H9 (cell line): ENCODE measurements at regions not wholly inside any gene's neighbourhood (a gene's known extent, or its start where the extent isn't known, plus 50 kb on each side); places are given as distances from the start of the nearest gene placed in this dataset.

ENCODE experiments used
- DNase-seq: peaks from one replicate; pipeline ENCODE4 v3.0.0-alpha.2; 2017
- H2AFZ ChIP-seq: one replicate; pipeline ENCODE4 v1.6.1; 2013; ENCODE audit warnings: mild to moderate bottlenecking, low read length, control low read depth, moderate library complexity
- H2AK5ac ChIP-seq: 2 replicates; pipeline ENCODE4 v1.6.1; 2013; ENCODE audit warnings: low read length, control low read depth, mixed read lengths; ENCODE audit not compliant: insufficient read length
- H2BK120ac ChIP-seq: one replicate; pipeline ENCODE4 v1.6.1; 2013; ENCODE audit warnings: low read depth, mild to moderate bottlenecking, low read length, control low read depth, inconsistent platforms; ENCODE audit not compliant: poor library complexity, severe bottlenecking
- H2BK12ac ChIP-seq: 2 replicates; pipeline ENCODE4 v1.6.1; 2013; ENCODE audit warnings: low read length, control low read depth, mixed read lengths, low read depth; ENCODE audit not compliant: insufficient read length
- H2BK15ac ChIP-seq: 2 replicates; pipeline ENCODE4 v1.6.1; 2013; ENCODE audit warnings: low read depth, low read length, control low read depth
- H2BK20ac ChIP-seq: one replicate; pipeline ENCODE4 v1.6.1; 2013; ENCODE audit warnings: low read depth, mild to moderate bottlenecking, low read length, control low read depth, inconsistent platforms; ENCODE audit not compliant: poor library complexity, severe bottlenecking
- H2BK5ac ChIP-seq: 2 replicates; pipeline ENCODE4 v1.6.1; 2013; ENCODE audit warnings: low read length, control low read depth, mixed read lengths; ENCODE audit not compliant: insufficient read length
- H3K14ac ChIP-seq: 2 replicates; pipeline ENCODE4 v1.6.1; 2013; ENCODE audit warnings: low read length, control low read depth; ENCODE audit not compliant: insufficient read depth
- H3K18ac ChIP-seq: 2 replicates; pipeline ENCODE4 v1.6.1; 2013; ENCODE audit warnings: low read depth, mild to moderate bottlenecking, mixed read lengths, low read length, control low read depth; ENCODE audit not compliant: insufficient read length
- H3K23ac ChIP-seq: 2 replicates; pipeline ENCODE4 v1.6.1; 2013; ENCODE audit warnings: low read length, control low read depth, mixed read lengths, low read depth; ENCODE audit not compliant: insufficient read length
- H3K23me2 ChIP-seq: 2 replicates; pipeline ENCODE4 v1.6.1; 2013; ENCODE audit warnings: low read depth, mild to moderate bottlenecking, mixed read lengths, low read length, control low read depth; ENCODE audit not compliant: insufficient read length, poor library complexity, severe bottlenecking
- H3K27ac ChIP-seq: 2 replicates; pipeline ENCODE4 v1.5.1; 2013; ENCODE audit warnings: low read length, control low read depth, mixed read lengths, low read depth; ENCODE audit not compliant: insufficient read length
- H3K27me3 ChIP-seq: 2 replicates; pipeline ENCODE4 v1.6.1; 2013; ENCODE audit warnings: low read length, control low read depth, inconsistent platforms; ENCODE audit not compliant: insufficient read depth
- H3K4ac ChIP-seq: 2 replicates; pipeline ENCODE4 v1.6.1; 2013; ENCODE audit warnings: low read depth, mild to moderate bottlenecking, control low read depth, inconsistent platforms, low read length, moderate library complexity
- H3K4me1 ChIP-seq: 2 replicates; pipeline ENCODE4 v1.6.1; 2013; ENCODE audit warnings: low read length, control low read depth, inconsistent platforms; ENCODE audit not compliant: insufficient read depth
- H3K4me2 ChIP-seq: 2 replicates; pipeline ENCODE4 v1.6.1; 2013; ENCODE audit warnings: low read length, control low read depth, mixed read lengths; ENCODE audit not compliant: insufficient read length, insufficient read depth
- H3K56ac ChIP-seq: 2 replicates; pipeline ENCODE4 v1.6.1; 2013; ENCODE audit warnings: low read depth, mild to moderate bottlenecking, mixed read lengths, low read length, control low read depth; ENCODE audit not compliant: insufficient read length
- H3K79me1 ChIP-seq: 2 replicates; pipeline ENCODE4 v1.6.1; 2013; ENCODE audit warnings: low read depth, mild to moderate bottlenecking, moderate library complexity, low read length, control low read depth, inconsistent platforms; ENCODE audit not compliant: insufficient read depth, poor library complexity, severe bottlenecking
- H3K79me2 ChIP-seq: 2 replicates; pipeline ENCODE4 v1.6.1; 2013; ENCODE audit warnings: low read length, control low read depth, inconsistent platforms; ENCODE audit not compliant: insufficient read depth
- H3K9ac ChIP-seq: 2 replicates; pipeline ENCODE4 v1.6.1; 2013; ENCODE audit warnings: low read length, control low read depth, mixed read lengths; ENCODE audit not compliant: insufficient read length; ENCODE audit errors: extremely low read depth
- H3K9me3 ChIP-seq: one replicate; pipeline ENCODE4 v1.6.1; 2013; ENCODE audit warnings: low read depth, low read length, inconsistent platforms; ENCODE audit not compliant: control insufficient read depth
- H3T11ph ChIP-seq: one replicate; pipeline ENCODE4 v1.6.1; 2013; ENCODE audit warnings: mild to moderate bottlenecking, low read length, control low read depth, inconsistent platforms
- H4K20me1 ChIP-seq: one replicate; pipeline ENCODE4 v1.6.1; 2013; ENCODE audit not compliant: control insufficient read depth, insufficient read length, insufficient read depth
- H4K5ac ChIP-seq: 2 replicates; pipeline ENCODE4 v1.6.1; 2013; ENCODE audit warnings: low read depth, mild to moderate bottlenecking, mixed read lengths, low read length, control low read depth; ENCODE audit not compliant: insufficient read length
- H4K8ac ChIP-seq: replicated peaks from 2 replicates; pipeline ENCODE4 v1.6.1; 2013; ENCODE audit warnings: low read length, control low read depth, mixed read lengths, low read depth; ENCODE audit not compliant: insufficient read length
- H4K91ac ChIP-seq: 2 replicates; pipeline ENCODE4 v1.6.1; 2013; ENCODE audit warnings: low read depth, mild to moderate bottlenecking, moderate library complexity, mixed read lengths, low read length, control low read depth; ENCODE audit not compliant: insufficient read length
- H3K27ac Mint-ChIP-seq, 3 experiments: 2 replicates in 2 of 3; 3 replicates in 1 of 3; pipeline ENCODE4 v1.8.0; 2020 to 2021; ENCODE audit warnings: mixed read lengths in 3 of 3, mild to moderate bottlenecking in 1 of 3, moderate library complexity in 1 of 3
- H3K27me3 Mint-ChIP-seq: 2 replicates; pipeline ENCODE4 v1.8.0; 2021; ENCODE audit warnings: low read depth, mild to moderate bottlenecking, moderate library complexity, mixed read lengths
- H3K36me3 Mint-ChIP-seq, 3 experiments: 2 replicates in 2 of 3; 3 replicates in 1 of 3; pipeline ENCODE4 v1.8.0; 2020 to 2021; ENCODE audit warnings: low read depth in 3 of 3, mixed read lengths in 3 of 3; ENCODE audit not compliant: insufficient read depth in 1 of 3
- H3K4me1 Mint-ChIP-seq, 2 experiments: 2 replicates each; pipeline ENCODE4 v1.8.0; 2020; ENCODE audit warnings: mixed read lengths in 2 of 2
- H3K4me3 Mint-ChIP-seq, 2 experiments: 2 replicates in 1 of 2; 3 replicates in 1 of 2; pipeline ENCODE4 v1.8.0; 2020 to 2021; ENCODE audit warnings: mild to moderate bottlenecking in 2 of 2, mixed read lengths in 2 of 2, moderate library complexity in 1 of 2
- H3K9me3 Mint-ChIP-seq, 2 experiments: 2 replicates in 1 of 2; 3 replicates in 1 of 2; pipeline ENCODE4 v1.8.0; 2020; ENCODE audit warnings: mild to moderate bottlenecking in 2 of 2, mixed read lengths in 2 of 2, moderate library complexity in 1 of 2
- WGBS: extraction: QIAGEN DNeasy Blood & Tissue Kit; methylation state at CpG from one replicate; pipeline ENCODE4 v1.1.7; 2013; ENCODE audit warnings: missing lambda C conversion rate, low lambda C conversion rate, mixed read lengths; ENCODE audit not compliant: insufficient read length; ENCODE audit errors: extremely low coverage; 5-methylcytosine and 5-hydroxymethylcytosine counted together
- TF ChIP-seq, protein P1 (sequence below): fragments of 200-600 bp; sonication (generic); conservative IDR thresholded peaks from 3 replicates; pipeline ENCODE4 v1.8.0; 2021; ENCODE audit warnings: antibody characterized with exemption, mild to moderate bottlenecking

- Histone ChIP-seq H4K20me1 (no peaks in the 10 kb centered on the region), H3K23me2 (no peaks in the 10 kb centered on the region), H4K5ac (no peak overlapping the region), H3K14ac (no peak overlapping the region), H3K27ac (no peak overlapping the region), H4K8ac (no peak overlapping the region), H2BK20ac (no peak overlapping the region), H2BK12ac (no peak overlapping the region), H2BK120ac (no peak overlapping the region), H2BK15ac (no peak overlapping the region), H3K79me2 (no peaks in the 10 kb centered on the region), H3K23ac (no peak overlapping the region), H3K27me3 (no peaks in the 10 kb centered on the region), H2BK5ac (no peak overlapping the region), H3K4ac (no peak overlapping the region), H3K56ac (no peak overlapping the region), H3K9me3 (no peaks in the 10 kb centered on the region), H2AFZ (no peak overlapping the region), H3K4me2 (no peak overlapping the region), H3K9ac (no peak overlapping the region), H4K91ac (no peak overlapping the region), H2AK5ac (no peak overlapping the region), H3K4me1 (no peaks in the 10 kb centered on the region), H3K79me1 (no peaks in the 10 kb centered on the region), H3K18ac (no peak overlapping the region), H3T11ph (no peak overlapping the region)
- TF ChIP-seq, protein P1, sequence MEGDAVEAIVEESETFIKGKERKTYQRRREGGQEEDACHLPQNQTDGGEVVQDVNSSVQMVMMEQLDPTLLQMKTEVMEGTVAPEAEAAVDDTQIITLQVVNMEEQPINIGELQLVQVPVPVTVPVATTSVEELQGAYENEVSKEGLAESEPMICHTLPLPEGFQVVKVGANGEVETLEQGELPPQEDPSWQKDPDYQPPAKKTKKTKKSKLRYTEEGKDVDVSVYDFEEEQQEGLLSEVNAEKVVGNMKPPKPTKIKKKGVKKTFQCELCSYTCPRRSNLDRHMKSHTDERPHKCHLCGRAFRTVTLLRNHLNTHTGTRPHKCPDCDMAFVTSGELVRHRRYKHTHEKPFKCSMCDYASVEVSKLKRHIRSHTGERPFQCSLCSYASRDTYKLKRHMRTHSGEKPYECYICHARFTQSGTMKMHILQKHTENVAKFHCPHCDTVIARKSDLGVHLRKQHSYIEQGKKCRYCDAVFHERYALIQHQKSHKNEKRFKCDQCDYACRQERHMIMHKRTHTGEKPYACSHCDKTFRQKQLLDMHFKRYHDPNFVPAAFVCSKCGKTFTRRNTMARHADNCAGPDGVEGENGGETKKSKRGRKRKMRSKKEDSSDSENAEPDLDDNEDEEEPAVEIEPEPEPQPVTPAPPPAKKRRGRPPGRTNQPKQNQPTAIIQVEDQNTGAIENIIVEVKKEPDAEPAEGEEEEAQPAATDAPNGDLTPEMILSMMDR, result no peak
- peaks cover 2 to 15% (median 3%) of the 10 kb centered on the region in 3 experiments; a peak in 6 of 7 replicates for H3K36me3 Mint-ChIP-seq
- H3K27ac Mint-ChIP-seq, result no peak overlapping the region
- H3K9me3 Mint-ChIP-seq, result peaks cover 13 to 14% of the 10 kb centered on the region in 2 experiments
- no peak for DNase-seq
- H3K4me1 Mint-ChIP-seq, result no peaks in the 10 kb centered on the region
- no CpG with 5 or more reads among the region's 2 CpGs for WGBS
- no peak overlapping the region for H3K4me3 Mint-ChIP-seq
- no peaks in the 10 kb centered on the region for H3K27me3 Mint-ChIP-seq
These were observed 373.9 kb downstream of the GPD2 start for GRCh38 chr2:156810094-156810493.
